ENCODE measurements at regions not wholly inside any gene's neighbourhood (a gene's known extent, or its start where the extent isn't known, plus 50 kb on each side); places are given as distances from the start of the nearest gene placed in this dataset.
A peak's percentile ranks its signal among the peaks of the same experiment; 100 is the strongest.

- H3K36me3 Mint-ChIP-seq: no peaks in the 10 kb centered on the region
- no peaks in the 10 kb centered on the region for H3K27me3 Mint-ChIP-seq (ENCODE audit: low read depth)
- no peaks in the 10 kb centered on the region for H3K4me1 Mint-ChIP-seq
- no peak overlapping the region for H3K27ac Mint-ChIP-seq
- no peak overlapping the region for H3K4me3 Mint-ChIP-seq
- no peak for DNase-seq (ENCODE audit: low spot score in 2 of 2, unreplicated experiment in 2 of 2)
- no peak for TF ChIP-seq CTCF (IDR thresholded peaks at IDR 0.05; ENCODE audit: unreplicated experiment)
- peaks cover 3% of the 10 kb centered on the region for H3K9me3 Mint-ChIP-seq
These were observed 259.8 kb upstream of the APCDD1 start for GRCh38 chr18:10194592-10194991.

- no peaks in the 10 kb centered on the region for H3K27me3 Mint-ChIP-seq (ENCODE audit: low read depth)
- no peaks in the 10 kb centered on the region for H3K36me3 Mint-ChIP-seq
- H3K4me3 Mint-ChIP-seq: no peak overlapping the region
- no peak overlapping the region for H3K27ac Mint-ChIP-seq
- H3K9me3 Mint-ChIP-seq: peaks cover 3% of the 10 kb centered on the region
- H3K4me1 Mint-ChIP-seq: peaks cover under 1% of the 10 kb centered on the region
- no peak for TF ChIP-seq CTCF (IDR thresholded peaks at IDR 0.05; ENCODE audit: unreplicated experiment)
- no peak for DNase-seq (ENCODE audit: low spot score in 2 of 2, unreplicated experiment in 2 of 2)
These were observed 258.9 kb upstream of the APCDD1 start for GRCh38 chr18:10195529-10195928.

GRCh38 chr18:10197097-10197496 lies 257.3 kb upstream of the APCDD1 start:
- no peaks in the 10 kb centered on the region for H3K36me3 Mint-ChIP-seq
- peaks cover 16% of the 10 kb centered on the region for H3K4me1 Mint-ChIP-seq
- H3K9me3 Mint-ChIP-seq: peaks cover 3% of the 10 kb centered on the region
- H3K27me3 Mint-ChIP-seq (ENCODE audit: low read depth): no peaks in the 10 kb centered on the region
- no peak overlapping the region for H3K27ac Mint-ChIP-seq
- no peak for DNase-seq (ENCODE audit: low spot score in 2 of 2, unreplicated experiment in 2 of 2)
- H3K4me3 Mint-ChIP-seq: no peak overlapping the region
- TF ChIP-seq CTCF (IDR thresholded peaks at IDR 0.05; ENCODE audit: unreplicated experiment): no peak

GRCh38 chr18:10201226-10201625 lies 253.2 kb upstream of the APCDD1 start:
- H3K4me3 Mint-ChIP-seq: no peak overlapping the region
- peak overlapping the region; percentile 38 for H3K27ac Mint-ChIP-seq
- peaks cover 3% of the 10 kb centered on the region for H3K9me3 Mint-ChIP-seq
- no peaks in the 10 kb centered on the region for H3K27me3 Mint-ChIP-seq (ENCODE audit: low read depth)
- no peak for TF ChIP-seq CTCF (IDR thresholded peaks at IDR 0.05; ENCODE audit: unreplicated experiment)
- no peaks in the 10 kb centered on the region for H3K36me3 Mint-ChIP-seq
- DNase-seq (ENCODE audit: low spot score in 2 of 2, unreplicated experiment in 2 of 2): no peak
- H3K4me1 Mint-ChIP-seq: peaks cover 36% of the 10 kb centered on the region

- TF ChIP-seq CTCF (IDR thresholded peaks at IDR 0.05; ENCODE audit: unreplicated experiment): no peak
- Mint-ChIP-seq H3K27ac (no peak overlapping the region), H3K36me3 (no peaks in the 10 kb centered on the region), H3K4me1 (peaks cover 36% of the 10 kb centered on the region), H3K4me3 (no peak overlapping the region), H3K9me3 (peaks cover 3% of the 10 kb centered on the region), H3K27me3 (ENCODE audit: low read depth) (no peaks in the 10 kb centered on the region)
- no peak for DNase-seq (ENCODE audit: low spot score in 2 of 2, unreplicated experiment in 2 of 2)
These were observed 252.8 kb upstream of the APCDD1 start for GRCh38 chr18:10201659-10202058.

GRCh38 chr18:10202845-10203321 lies 251.6 kb upstream of the APCDD1 start:
- Mint-ChIP-seq H3K27ac (peak overlapping the region; percentile 19), H3K36me3 (no peaks in the 10 kb centered on the region), H3K9me3 (no peaks in the 10 kb centered on the region), H3K4me1 (peaks cover 36% of the 10 kb centered on the region), H3K27me3 (ENCODE audit: low read depth) (no peaks in the 10 kb centered on the region), H3K4me3 (no peak overlapping the region)
- DNase-seq (ENCODE audit: low spot score in 2 of 2, unreplicated experiment in 2 of 2): no peak
- TF ChIP-seq CTCF (IDR thresholded peaks at IDR 0.05; ENCODE audit: unreplicated experiment): no peak
